ENCODE measurements at regions not wholly inside any gene's neighbourhood (a gene's known extent, or its start where the extent isn't known, plus 50 kb on each side); places are given as distances from the start of the nearest gene placed in this dataset.

DNA sequence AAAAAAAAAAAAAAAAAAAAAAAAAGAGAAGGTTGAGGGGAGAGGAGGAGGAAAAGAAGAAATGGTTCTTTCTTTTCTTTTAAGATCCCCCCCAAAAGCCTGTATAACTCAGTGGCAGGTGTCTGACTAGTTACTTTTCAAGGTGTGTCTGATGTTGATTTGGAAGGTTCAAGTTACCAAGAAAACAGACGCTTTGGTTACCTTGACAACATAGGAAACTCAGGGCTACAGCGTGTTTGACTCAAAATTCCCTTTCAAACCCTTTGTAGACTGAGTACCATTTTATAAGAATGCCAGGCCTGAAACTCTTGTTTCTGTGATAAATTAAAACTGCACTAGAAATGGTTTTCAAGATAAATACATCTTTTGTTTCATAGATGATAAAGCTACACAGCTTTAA is 286.8 kb downstream of the SKIDA1 start:
- no peak for DNase-seq (ENCODE audit: low read depth)
- TF ChIP-seq, protein P1, sequence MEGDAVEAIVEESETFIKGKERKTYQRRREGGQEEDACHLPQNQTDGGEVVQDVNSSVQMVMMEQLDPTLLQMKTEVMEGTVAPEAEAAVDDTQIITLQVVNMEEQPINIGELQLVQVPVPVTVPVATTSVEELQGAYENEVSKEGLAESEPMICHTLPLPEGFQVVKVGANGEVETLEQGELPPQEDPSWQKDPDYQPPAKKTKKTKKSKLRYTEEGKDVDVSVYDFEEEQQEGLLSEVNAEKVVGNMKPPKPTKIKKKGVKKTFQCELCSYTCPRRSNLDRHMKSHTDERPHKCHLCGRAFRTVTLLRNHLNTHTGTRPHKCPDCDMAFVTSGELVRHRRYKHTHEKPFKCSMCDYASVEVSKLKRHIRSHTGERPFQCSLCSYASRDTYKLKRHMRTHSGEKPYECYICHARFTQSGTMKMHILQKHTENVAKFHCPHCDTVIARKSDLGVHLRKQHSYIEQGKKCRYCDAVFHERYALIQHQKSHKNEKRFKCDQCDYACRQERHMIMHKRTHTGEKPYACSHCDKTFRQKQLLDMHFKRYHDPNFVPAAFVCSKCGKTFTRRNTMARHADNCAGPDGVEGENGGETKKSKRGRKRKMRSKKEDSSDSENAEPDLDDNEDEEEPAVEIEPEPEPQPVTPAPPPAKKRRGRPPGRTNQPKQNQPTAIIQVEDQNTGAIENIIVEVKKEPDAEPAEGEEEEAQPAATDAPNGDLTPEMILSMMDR (conservative IDR thresholded peaks at IDR 0.05; ENCODE audit: low read depth, low read length) = no peak
- no peak overlapping the region for H3K4me3 ChIP-seq (ENCODE audit: low read length)

DNA sequence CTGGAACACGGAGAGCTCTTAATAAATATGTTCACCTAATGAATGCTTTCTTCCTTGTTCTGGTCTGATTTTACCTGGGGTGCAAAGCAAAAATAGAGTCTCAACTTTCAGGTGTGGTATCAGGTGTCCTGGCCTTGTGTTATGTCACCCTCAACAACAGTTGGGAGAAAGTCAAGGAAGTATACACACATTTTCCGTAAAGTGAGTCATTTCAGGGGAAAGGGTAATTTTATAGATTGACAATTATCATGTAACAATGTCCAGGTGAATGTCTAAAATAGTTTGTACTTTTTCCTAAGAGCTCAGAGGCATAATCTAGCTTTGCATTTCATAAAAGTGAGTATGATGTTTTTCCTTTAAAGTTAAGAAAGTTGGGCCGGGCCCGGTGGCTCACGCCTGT is 287.4 kb downstream of the SKIDA1 start:
- no peak overlapping the region for H3K4me3 ChIP-seq (ENCODE audit: low read length)
- TF ChIP-seq, protein P1 (conservative IDR thresholded peaks at IDR 0.05; ENCODE audit: low read depth, low read length) = no peak
- DNase-seq (ENCODE audit: low read depth) = no peak

DNA sequence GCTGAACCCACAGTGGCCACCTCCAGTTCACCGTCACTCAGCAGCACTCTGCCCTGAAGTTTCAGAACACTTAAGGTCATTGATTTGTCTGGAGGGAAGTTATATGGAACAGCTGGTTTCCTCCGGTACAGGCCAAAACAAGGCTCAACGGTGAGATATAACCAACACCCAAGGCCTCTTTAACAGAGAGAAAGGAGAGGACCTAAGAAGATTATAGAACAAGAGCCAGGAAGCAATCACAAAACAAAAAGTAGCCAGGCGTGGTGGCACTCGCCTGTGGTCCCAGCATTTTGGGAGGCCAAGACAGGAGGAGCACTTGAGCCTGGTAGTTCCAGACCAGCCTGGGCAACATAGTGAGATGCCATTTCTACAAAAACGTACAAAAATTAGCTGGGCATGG is 290.7 kb downstream of the SKIDA1 start:
- no peak for DNase-seq (ENCODE audit: low read depth)
- TF ChIP-seq, protein P1 (conservative IDR thresholded peaks at IDR 0.05; ENCODE audit: low read depth, low read length) = no peak
- no peak overlapping the region for H3K4me3 ChIP-seq (ENCODE audit: low read length)

DNA sequence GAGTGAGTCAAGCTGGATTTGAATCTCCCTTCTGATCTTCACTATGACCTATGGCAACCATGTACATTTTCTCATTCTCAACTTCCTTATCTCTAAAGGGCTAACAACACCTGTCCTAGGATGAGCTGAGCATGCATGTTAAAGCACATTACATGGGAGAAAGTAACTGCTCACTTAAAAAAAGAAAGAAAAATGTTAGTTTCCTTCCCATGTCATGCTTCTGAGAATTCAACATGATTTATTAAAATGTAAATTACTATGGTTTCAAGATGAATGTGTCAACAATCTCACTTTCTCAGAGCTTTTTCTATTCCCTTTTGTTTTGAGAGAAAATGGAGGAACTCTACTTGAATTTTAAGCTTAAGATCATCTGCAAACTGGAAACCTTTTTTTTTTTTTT is 295.3 kb downstream of the SKIDA1 start:
- no peak for DNase-seq (ENCODE audit: low read depth)
- H3K4me3 ChIP-seq (ENCODE audit: low read length) = no peak overlapping the region
- TF ChIP-seq, protein P1 (conservative IDR thresholded peaks at IDR 0.05; ENCODE audit: low read depth, low read length) = no peak

DNA sequence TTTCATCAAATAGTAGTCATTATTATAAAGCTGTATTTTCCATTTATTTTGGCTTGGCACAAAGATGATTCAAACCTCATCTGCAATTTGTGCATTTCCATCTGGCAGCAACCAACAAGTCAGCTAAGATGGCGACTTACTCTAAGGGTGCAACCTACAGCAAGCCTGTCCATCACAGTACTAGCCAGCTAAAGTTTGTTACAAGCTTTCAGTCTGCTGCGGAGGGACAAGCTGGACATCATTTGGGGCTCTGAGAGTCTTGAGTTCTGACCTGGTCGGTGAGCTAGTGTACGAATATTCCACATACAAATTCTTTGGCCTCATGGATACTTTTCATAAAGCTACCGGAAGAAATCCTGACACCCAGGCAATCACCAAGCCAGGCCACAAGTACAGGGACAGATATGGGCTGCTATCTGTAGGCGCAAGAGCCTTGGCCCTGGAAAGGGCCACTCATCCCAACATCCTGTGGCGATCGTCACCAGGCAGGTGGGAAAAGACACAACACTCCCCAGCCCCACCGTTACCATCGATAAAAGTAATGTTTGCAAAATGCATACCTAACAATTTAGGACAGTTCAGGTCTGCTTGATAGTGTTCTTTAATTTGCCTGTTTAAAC is 307.6 kb downstream of the SKIDA1 start:
- no peak for DNase-seq (ENCODE audit: low read depth)
- TF ChIP-seq, protein P1 (conservative IDR thresholded peaks at IDR 0.05; ENCODE audit: low read depth, low read length) = no peak
- H3K4me3 ChIP-seq (ENCODE audit: low read length) = no peak overlapping the region

DNA sequence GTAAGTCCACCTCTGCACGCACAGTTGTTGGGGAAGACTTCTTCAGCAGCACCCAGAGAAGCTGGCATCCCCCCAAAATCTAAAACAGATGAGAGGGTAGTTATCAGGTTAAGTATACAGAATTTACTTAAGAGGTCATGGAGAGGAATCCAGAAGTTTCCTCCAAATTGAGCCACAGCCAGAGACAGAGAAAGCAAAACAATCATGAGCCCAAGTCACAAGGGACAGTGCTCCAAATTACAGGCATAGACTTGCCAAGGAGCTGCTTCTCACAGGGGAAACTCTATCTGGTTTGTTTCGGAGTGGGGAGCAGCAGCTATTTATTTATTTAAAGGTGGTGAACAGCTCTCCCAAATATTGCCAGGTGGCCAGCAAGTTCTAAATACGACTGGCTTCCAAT is 308.4 kb downstream of the SKIDA1 start:
- H3K4me3 ChIP-seq (ENCODE audit: low read length) = no peak overlapping the region
- TF ChIP-seq, protein P1 (conservative IDR thresholded peaks at IDR 0.05; ENCODE audit: low read depth, low read length) = no peak
- DNase-seq (ENCODE audit: low read depth) = no peak

DNA sequence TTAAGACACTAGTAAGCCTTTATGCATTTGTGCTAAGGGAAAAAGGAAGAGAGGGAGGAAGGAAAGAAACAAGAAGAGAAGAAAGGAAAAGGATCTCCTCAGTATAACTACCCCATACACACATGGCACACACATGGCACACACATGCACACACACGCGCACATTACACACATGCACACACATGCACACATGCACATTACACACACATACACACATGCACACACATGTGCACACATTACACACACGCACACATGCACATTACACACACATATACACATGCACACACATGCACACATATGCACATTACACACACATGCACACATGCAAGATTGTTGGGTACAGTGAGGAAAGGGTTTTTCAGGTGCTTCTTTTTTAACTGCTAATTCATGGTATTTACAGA is 311.2 kb downstream of the SKIDA1 start:
- TF ChIP-seq, protein P1 (conservative IDR thresholded peaks at IDR 0.05; ENCODE audit: low read depth, low read length) = no peak
- H3K4me3 ChIP-seq (ENCODE audit: low read length) = no peak overlapping the region
- no peak for DNase-seq (ENCODE audit: low read depth)

All from retinal pigment epithelial cell (primary cell).